ENCODE measurements at regions not wholly inside any gene's neighbourhood (a gene's known extent, or its start where the extent isn't known, plus 50 kb on each side); places are given as distances from the start of the nearest gene placed in this dataset.

DNA sequence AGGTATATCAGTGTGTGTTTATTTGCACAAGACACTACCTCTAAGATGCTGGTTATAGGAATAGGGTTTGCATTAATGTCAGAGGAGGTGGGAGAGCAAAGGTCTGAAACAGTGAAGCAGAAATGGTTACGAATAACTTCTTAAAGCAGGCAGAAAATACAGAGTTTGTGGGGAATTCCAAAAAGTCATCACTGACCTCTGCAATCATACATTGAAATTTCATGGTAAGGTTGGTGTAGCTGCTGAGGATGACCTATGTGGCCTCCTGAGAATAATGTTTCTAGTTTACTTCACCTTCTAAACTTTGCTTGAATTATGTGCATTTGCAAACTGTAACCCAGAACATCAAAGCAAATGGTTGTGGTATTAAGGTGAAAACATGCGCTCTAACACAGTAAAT lies 280.1 kb downstream of the PCDH20 start:
- no peak for DNase-seq (ENCODE audit: low read depth)
- TF ChIP-seq, protein P1, sequence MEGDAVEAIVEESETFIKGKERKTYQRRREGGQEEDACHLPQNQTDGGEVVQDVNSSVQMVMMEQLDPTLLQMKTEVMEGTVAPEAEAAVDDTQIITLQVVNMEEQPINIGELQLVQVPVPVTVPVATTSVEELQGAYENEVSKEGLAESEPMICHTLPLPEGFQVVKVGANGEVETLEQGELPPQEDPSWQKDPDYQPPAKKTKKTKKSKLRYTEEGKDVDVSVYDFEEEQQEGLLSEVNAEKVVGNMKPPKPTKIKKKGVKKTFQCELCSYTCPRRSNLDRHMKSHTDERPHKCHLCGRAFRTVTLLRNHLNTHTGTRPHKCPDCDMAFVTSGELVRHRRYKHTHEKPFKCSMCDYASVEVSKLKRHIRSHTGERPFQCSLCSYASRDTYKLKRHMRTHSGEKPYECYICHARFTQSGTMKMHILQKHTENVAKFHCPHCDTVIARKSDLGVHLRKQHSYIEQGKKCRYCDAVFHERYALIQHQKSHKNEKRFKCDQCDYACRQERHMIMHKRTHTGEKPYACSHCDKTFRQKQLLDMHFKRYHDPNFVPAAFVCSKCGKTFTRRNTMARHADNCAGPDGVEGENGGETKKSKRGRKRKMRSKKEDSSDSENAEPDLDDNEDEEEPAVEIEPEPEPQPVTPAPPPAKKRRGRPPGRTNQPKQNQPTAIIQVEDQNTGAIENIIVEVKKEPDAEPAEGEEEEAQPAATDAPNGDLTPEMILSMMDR (IDR thresholded peaks at IDR 0.05; ENCODE audit: insufficient read depth, low read length), result no peak
- no peak overlapping the region for H3K4me3 ChIP-seq (ENCODE audit: low read depth, low read length)

DNA sequence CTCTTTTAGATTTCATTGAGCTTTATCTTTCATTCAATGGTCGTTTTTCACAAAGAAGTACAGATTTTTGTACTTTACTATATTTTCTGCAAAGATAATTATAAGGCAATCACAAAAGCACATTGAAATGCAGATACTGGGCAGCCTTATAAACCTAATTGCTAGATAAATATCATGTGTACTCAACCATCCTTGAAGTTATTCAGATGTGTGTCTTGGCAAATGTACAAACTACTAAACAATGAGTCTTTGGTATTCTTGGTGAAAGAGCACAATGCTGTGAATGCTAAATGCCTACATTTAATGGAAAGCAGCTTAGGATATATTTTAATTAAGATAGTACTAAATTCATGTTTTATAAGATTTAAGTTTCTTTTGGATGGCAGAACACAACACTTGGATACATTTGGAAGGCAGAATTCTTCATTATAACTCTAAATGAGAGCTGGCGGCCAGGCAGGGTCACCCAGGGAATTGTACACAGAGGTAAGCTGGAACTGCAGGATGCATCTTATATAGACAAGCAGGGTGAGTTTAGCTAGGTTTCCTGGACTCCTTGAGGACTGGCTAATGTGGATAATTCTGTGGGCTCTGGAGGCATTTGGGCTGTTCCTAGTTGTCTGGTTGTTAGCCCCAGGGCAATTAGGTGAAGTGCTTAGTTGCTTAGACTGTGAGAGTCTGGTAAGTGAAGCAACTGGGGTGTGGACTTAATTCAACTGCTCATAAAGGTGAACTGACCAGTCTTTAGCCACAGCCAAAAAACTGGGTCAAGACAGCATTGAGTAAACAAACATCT lies 286.6 kb downstream of the PCDH20 start:
- TF ChIP-seq, protein P1 (IDR thresholded peaks at IDR 0.05; ENCODE audit: insufficient read depth, low read length), result no peak
- H3K4me3 ChIP-seq (ENCODE audit: low read depth, low read length), result no peak overlapping the region
- DNase-seq (ENCODE audit: low read depth), result no peak

DNA sequence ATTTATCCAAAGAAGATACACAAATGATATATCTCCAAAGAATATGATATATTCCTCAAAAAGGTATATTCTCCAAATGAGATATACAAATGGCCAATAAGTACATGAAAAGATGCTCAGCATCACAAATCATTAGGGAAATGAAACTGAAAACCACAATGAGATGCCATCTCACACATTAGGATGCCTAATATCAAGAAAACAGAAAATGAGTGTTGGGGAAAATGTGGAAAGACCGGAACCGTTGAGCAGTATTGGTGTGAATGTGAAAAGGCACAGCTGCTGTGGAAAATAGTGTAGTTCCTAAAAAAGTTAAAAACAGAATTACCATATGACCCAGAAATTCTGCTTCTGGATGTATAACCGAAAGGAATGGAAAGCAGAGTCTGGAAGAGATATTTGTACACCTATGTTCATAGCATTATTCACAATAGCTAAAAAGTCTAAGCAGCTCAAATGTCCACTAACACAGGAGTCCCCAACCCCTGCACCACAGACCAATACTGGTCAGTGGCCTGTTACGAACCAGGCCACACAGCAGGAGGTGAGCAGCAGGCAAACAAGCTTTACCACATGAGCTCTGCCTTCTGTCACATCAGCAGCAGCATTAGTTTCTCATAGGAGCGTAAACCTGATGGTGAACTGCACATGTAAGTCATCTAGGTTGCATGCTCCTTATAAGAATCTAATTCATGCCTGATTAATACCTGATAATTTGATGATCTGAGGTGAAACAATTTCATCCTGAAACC lies 291.9 kb downstream of the PCDH20 start:
- TF ChIP-seq, protein P1 (IDR thresholded peaks at IDR 0.05; ENCODE audit: insufficient read depth, low read length), result no peak
- H3K4me3 ChIP-seq (ENCODE audit: low read depth, low read length), result no peak overlapping the region
- DNase-seq (ENCODE audit: low read depth), result no peak

DNA sequence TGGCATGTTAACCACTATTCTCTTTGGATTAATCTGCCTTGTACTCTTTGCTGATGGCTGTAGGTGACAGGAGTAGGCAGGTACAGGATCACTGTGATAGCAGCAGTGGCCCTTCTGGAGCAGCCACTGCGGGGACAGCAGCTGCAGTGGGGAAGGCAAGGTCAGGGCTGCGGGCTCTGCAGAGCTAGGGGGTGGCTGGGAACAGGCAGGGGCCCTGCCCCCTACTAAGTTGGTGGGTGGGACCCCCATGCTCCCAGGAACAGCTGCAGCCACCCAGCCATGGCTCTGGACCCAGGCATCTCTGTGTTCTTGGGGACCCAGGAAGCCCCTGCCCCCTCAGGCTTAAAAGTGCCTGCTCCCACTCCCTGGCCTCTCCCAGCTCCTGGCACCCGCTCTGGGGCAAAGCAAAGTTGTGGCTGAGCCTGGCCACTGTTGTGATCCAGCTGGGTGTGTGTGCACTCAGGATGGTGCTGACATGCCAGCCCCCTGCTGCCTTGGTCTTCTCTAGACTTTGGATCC lies 302.4 kb downstream of the PCDH20 start:
- DNase-seq (ENCODE audit: low read depth), result no peak
- H3K4me3 ChIP-seq (ENCODE audit: low read depth, low read length), result no peak overlapping the region
- TF ChIP-seq, protein P1 (IDR thresholded peaks at IDR 0.05; ENCODE audit: insufficient read depth, low read length), result no peak

DNA sequence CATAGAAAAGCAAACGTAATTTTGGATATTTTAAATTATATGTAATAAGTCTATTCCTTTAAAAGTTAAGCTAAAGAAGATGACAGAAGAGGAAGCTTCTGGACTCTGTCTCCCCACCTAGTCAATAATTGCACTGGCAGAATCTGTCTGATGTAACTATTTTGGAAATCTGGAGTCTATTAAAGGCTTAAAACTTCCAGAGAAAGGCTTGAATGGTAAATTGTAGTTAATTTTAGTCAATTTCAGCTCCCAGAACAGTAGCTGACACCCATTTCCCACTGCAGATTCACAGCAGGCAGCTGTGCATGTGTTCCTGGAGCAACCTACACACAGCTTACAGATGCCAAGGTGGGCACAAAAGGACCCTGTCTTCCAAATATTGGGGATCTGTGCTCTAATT lies 304.1 kb downstream of the PCDH20 start:
- H3K4me3 ChIP-seq (ENCODE audit: low read depth, low read length), result no peak overlapping the region
- TF ChIP-seq, protein P1 (IDR thresholded peaks at IDR 0.05; ENCODE audit: insufficient read depth, low read length), result no peak
- no peak for DNase-seq (ENCODE audit: low read depth)

DNA sequence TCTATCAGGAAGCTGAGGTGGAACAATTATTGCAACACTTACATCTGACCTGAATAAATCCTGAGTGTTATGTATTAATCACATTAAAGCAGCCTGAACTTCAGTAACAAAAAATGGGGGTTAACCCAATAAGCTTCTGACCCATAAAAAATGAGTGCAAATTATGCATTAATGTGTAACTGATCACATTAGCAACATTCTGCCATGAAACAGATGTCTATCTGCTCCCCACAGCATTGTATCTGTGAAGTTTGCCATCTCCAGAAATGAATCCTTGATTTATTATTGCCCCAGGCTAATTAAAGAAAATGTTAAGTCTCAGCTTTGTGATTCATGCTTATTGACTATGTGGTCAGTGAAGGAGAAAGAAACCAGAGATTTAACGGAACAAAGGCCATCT lies 304.9 kb downstream of the PCDH20 start:
- DNase-seq (ENCODE audit: low read depth), result no peak
- no peak overlapping the region for H3K4me3 ChIP-seq (ENCODE audit: low read depth, low read length)
- TF ChIP-seq, protein P1 (IDR thresholded peaks at IDR 0.05; ENCODE audit: insufficient read depth, low read length), result no peak

Measured in fibroblast of the aortic adventitia (primary cell).